ENCODE measurements at regions not wholly inside any gene's neighbourhood (a gene's known extent, or its start where the extent isn't known, plus 50 kb on each side); places are given as distances from the start of the nearest gene placed in this dataset.

DNA sequence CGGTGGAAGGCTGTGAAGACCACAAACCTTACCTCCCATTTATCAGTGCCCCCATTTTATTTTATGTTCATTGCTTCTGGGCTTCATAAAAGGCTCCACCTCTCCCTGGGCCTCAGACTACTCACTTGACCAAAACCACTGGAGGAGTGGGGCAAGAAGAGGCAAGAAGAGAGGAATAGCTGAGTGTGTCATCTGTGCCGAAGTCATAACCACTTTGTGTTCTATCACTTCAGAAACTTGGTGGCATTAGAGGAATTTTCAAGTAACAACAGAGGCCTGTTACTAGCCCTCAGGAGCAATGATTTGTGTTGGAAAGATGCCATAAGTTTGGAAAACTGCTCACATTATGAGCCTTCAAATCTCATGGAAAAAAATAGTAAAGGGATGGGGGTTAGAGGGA lies 88.7 kb upstream of the PIK3R1 start:
- intact Hi-C loops (cut with micrococcal nuclease), result no loop called here
- ATAC-seq (no peak), DNase-seq (ENCODE audit: low read depth, low spot score) (no peak)
- ChIA-PET POLR2A (no interaction called here), RAD21 (ENCODE audit: low non-redundant PET in 1 of 2, low total read pairs in 2 of 2, uncharacterized antibody in 2 of 2, unreplicated experiment in 2 of 2) (no interaction called here), CTCF (no interaction called here)
- Histone ChIP-seq H3K9me2 (ENCODE audit: insufficient read depth) (no peaks in the 10 kb centered on the region), H3K4me3 (replicated peaks in 1 of 2; ENCODE audit: low read depth in 1 of 2, low read length in 2 of 2) (no peak overlapping the region), H2AFZ (ENCODE audit: low read depth, low read length, poor library complexity, severe bottlenecking) (no peak overlapping the region), H4K20me1 (ENCODE audit: insufficient read depth) (no peaks in the 10 kb centered on the region), H3K4me1 (ENCODE audit: control insufficient read depth in 1 of 2, insufficient read depth in 2 of 2, low read length in 2 of 2) (no peaks in the 10 kb centered on the region), H3K4me2 (ENCODE audit: low read length) (no peak overlapping the region), H3K36me3 (ENCODE audit: control insufficient read depth in 1 of 2, insufficient read depth in 2 of 2, low read length in 2 of 2) (no peaks in the 10 kb centered on the region), H3K9ac (ENCODE audit: low read length) (no peak overlapping the region), H3K27me3 (ENCODE audit: insufficient read depth, low read length) (peaks cover 15% of the 10 kb centered on the region), H3K79me2 (ENCODE audit: insufficient read depth, low read length) (no peaks in the 10 kb centered on the region), H3K27ac (ENCODE audit: low read depth, low read length) (no peak overlapping the region), H3K9me3 (ENCODE audit: control insufficient read depth in 1 of 2, insufficient read depth in 1 of 2, low read depth in 1 of 2, low read length in 2 of 2) (no peaks in the 10 kb centered on the region)
- no peak for TF ChIP-seq SRF (IDR thresholded peaks at IDR 0.05; ENCODE audit: low read depth)
- no peak for TF ChIP-seq FOSL1 (IDR thresholded peaks at IDR 0.05; ENCODE audit: low read depth)
- TF ChIP-seq POLR2AphosphoS5 (IDR thresholded peaks at IDR 0.05; ENCODE audit: low read depth, low read length), result no peak
- TF ChIP-seq, protein P1, sequence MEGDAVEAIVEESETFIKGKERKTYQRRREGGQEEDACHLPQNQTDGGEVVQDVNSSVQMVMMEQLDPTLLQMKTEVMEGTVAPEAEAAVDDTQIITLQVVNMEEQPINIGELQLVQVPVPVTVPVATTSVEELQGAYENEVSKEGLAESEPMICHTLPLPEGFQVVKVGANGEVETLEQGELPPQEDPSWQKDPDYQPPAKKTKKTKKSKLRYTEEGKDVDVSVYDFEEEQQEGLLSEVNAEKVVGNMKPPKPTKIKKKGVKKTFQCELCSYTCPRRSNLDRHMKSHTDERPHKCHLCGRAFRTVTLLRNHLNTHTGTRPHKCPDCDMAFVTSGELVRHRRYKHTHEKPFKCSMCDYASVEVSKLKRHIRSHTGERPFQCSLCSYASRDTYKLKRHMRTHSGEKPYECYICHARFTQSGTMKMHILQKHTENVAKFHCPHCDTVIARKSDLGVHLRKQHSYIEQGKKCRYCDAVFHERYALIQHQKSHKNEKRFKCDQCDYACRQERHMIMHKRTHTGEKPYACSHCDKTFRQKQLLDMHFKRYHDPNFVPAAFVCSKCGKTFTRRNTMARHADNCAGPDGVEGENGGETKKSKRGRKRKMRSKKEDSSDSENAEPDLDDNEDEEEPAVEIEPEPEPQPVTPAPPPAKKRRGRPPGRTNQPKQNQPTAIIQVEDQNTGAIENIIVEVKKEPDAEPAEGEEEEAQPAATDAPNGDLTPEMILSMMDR (IDR thresholded peaks at IDR 0.05 in 2 of 3, conservative IDR thresholded peaks at IDR 0.05 in 1 of 3; ENCODE audit: borderline replicate concordance in 1 of 3, insufficient read depth in 1 of 3, low read depth in 2 of 3, low read length in 2 of 3), result no peak
- no peak for TF ChIP-seq SIN3A (IDR thresholded peaks at IDR 0.05; ENCODE audit: low read depth)
- no peak for TF ChIP-seq ZFX (IDR thresholded peaks at IDR 0.05)
- TF ChIP-seq ZNF274 (IDR thresholded peaks at IDR 0.05; ENCODE audit: low read depth, low read length), result no peak
- TF ChIP-seq EZH2phosphoT487 (IDR thresholded peaks at IDR 0.05; ENCODE audit: borderline replicate concordance), result no peak
- TF ChIP-seq EGR1 (IDR thresholded peaks at IDR 0.05; ENCODE audit: low read depth), result no peak
- BruUV-seq (replicated peaks), result no TSS peak
